K562 (cell line): ENCODE measurements at regions not wholly inside any gene's neighbourhood (a gene's known extent, or its start where the extent isn't known, plus 50 kb on each side); places are given as distances from the start of the nearest gene placed in this dataset.
A peak's percentile ranks its signal among the peaks of the same experiment; 100 is the strongest.

ENCODE experiments used
- ATAC-seq: fragments of 200-7000 bp; cut with Tn5 transposase; 3 replicates; pipeline ENCODE4 v1.9.1; 2020; ENCODE audit warnings: moderate library complexity
- BruUV-seq: library from RNA; stranded (reverse); fragments of 400-500 nt; replicated peaks from 2 replicates; lab custom pipeline; 2021; lab: Mats Ljungman, UMichigan
- CTCF ChIA-PET: fragments of 300-600 bp; formaldehyde crosslinking; extraction: SDS; loops from one replicate; lab custom pipeline; 2021; ENCODE audit warnings: low intra/inter-chr PET ratio; lab: Yijun Ruan, JAX
- POLR2A ChIA-PET: fragments of 300-600, 350-650 bp; sonication (Branson Sonifier 250); formaldehyde crosslinking; extraction: SDS; loops from one replicate; lab custom pipeline; 2021; ENCODE audit warnings: antibody characterized with exemption, inconsistent platforms; lab: Yijun Ruan, JAX
- DNase-seq, 4 experiments: peaks; one replicate each; pipeline versions ENCODE4 v3.0.0 to v3.0.0-alpha.2; 2011 to 2018; ENCODE audit warnings: low spot score in 3 of 4, mixed read lengths in 3 of 4; ENCODE audit errors: extremely low read depth in 1 of 4
- FAIRE-seq: peaks from 2 replicates; lab custom pipeline; 2011; peaks lifted over from hg19 to GRCh38; lab: Jason Lieb, UNC
- H2AFZ ChIP-seq: 2 replicates; pipeline ENCODE4 v1.6.0; 2011; ENCODE audit warnings: low read depth, low read length, control low read depth, inconsistent platforms
- H3K27ac ChIP-seq: fragments of 200-600 bp; 3 replicates; pipeline ENCODE4 v1.8.0; 2011; ENCODE audit warnings: low read depth, mild to moderate bottlenecking, control low read depth, inconsistent platforms, low read length, moderate library complexity, mixed read lengths; ENCODE audit errors: extremely low read depth
- H3K27me3 ChIP-seq, 2 experiments: fragments of 300-600 bp in 1 of 2; 2 replicates in 1 of 2; 3 replicates in 1 of 2; pipeline versions ENCODE4 v1.6.0 to v1.8.0; 2011; ENCODE audit warnings: inconsistent platforms in 2 of 2, low read length in 2 of 2, mild to moderate bottlenecking in 1 of 2, mixed read lengths in 1 of 2, moderate library complexity in 1 of 2; ENCODE audit not compliant: control insufficient read depth in 2 of 2, insufficient read depth in 2 of 2
- H3K36me3 ChIP-seq: fragments of 300-600 bp; 3 replicates; pipeline ENCODE4 v1.8.0; 2011; ENCODE audit warnings: mild to moderate bottlenecking, low read length, inconsistent platforms; ENCODE audit not compliant: control insufficient read depth, insufficient read depth
- H3K4me1 ChIP-seq, 2 experiments: fragments of 200-600 bp in 1 of 2; replicated peaks in 1 of 2; 2 replicates in 1 of 2; 3 replicates in 1 of 2; pipeline versions ENCODE4 v1.5.1 to v1.8.0; 2011; ENCODE audit warnings: inconsistent platforms in 2 of 2, low read length in 2 of 2, mild to moderate bottlenecking in 1 of 2, mixed read lengths in 1 of 2, moderate library complexity in 1 of 2; ENCODE audit not compliant: control insufficient read depth in 2 of 2, insufficient read depth in 2 of 2
- H3K4me2 ChIP-seq: 2 replicates; pipeline ENCODE4 v1.6.1; 2011; ENCODE audit warnings: low read length, control low read depth, inconsistent platforms, mixed read lengths; ENCODE audit not compliant: insufficient read depth
- H3K4me3 ChIP-seq: fragments of 200-600 bp; sonication (generic), shearing (Covaris generic); 2 replicates; pipeline ENCODE4 v1.5.1; 2016; ENCODE audit warnings: control low read depth, inconsistent platforms
- H3K79me2 ChIP-seq: fragments of 200-600 bp; 3 replicates; pipeline ENCODE4 v1.8.0; 2011; ENCODE audit warnings: low read length, inconsistent platforms; ENCODE audit not compliant: control insufficient read depth, insufficient read depth
- H3K9ac ChIP-seq, 2 experiments: 2 replicates each; pipeline versions ENCODE4 v1.6.0 to v1.6.1; 2011; ENCODE audit warnings: low read depth in 2 of 2, low read length in 2 of 2, control low read depth in 1 of 2, inconsistent platforms in 1 of 2, mild to moderate bottlenecking in 1 of 2, mixed read lengths in 1 of 2; ENCODE audit not compliant: insufficient read depth in 1 of 2
- H3K9me1 ChIP-seq: one replicate; pipeline ENCODE4 v1.6.0; 2011; ENCODE audit warnings: inconsistent platforms, mild to moderate bottlenecking, low read length, moderate library complexity; ENCODE audit not compliant: control insufficient read depth, insufficient read depth
- H3K9me3 ChIP-seq: replicated peaks from 2 replicates; pipeline ENCODE4 v1.5.1; 2011; ENCODE audit warnings: low read depth, low read length, inconsistent platforms; ENCODE audit not compliant: control insufficient read depth, insufficient read depth
- H4K20me1 ChIP-seq: replicated peaks from 2 replicates; pipeline ENCODE4 v1.6.1; 2011; ENCODE audit warnings: low read length, inconsistent platforms, mixed read lengths; ENCODE audit not compliant: control insufficient read depth, insufficient read depth
- NCOA4 ChIP-seq: fragments of 450-650 bp; IDR thresholded peaks from 2 replicates; pipeline ENCODE4 v1.6.1; 2018; ENCODE audit warnings: mild to moderate bottlenecking; ENCODE audit not compliant: partially characterized antibody
- SPI1 ChIP-seq: IDR thresholded peaks from 2 replicates; pipeline ENCODE4 v1.6.1; 2011; ENCODE audit warnings: low read depth, low read length, control low read depth, borderline replicate concordance
- ZNF449 ChIP-seq: fragments of 250-450 bp; sonication (Bioruptor Pico); IDR thresholded peaks from 2 replicates; pipeline ENCODE4 v1.8.0; 2022; ENCODE audit warnings: moderate library complexity, mild to moderate bottlenecking, inconsistent platforms
- whole genome bisulfite sequencing: fragments of 100-300 bp; shearing (Covaris generic); methylation state at CpG from one replicate; pipeline ENCODE4 v1.1.6; 2016; ENCODE audit warnings: low coverage, mixed read lengths; ENCODE audit not compliant: insufficient coverage; ENCODE audit errors: missing lambda C conversion rate; 5-methylcytosine and 5-hydroxymethylcytosine counted together
- in situ Hi-C: fragments of 300-500 bp; cut with MboI; formaldehyde crosslinking; loops from 4 replicates; pipeline ENCODE4 v1.15.0; 2018; ENCODE audit warnings: inconsistent platforms, mixed read lengths
- intact Hi-C: fragments of 100-400 bp; cut with micrococcal nuclease; formaldehyde crosslinking; loops from 2 replicates; pipeline ENCODE4 v1.14.2; 2022

DNA sequence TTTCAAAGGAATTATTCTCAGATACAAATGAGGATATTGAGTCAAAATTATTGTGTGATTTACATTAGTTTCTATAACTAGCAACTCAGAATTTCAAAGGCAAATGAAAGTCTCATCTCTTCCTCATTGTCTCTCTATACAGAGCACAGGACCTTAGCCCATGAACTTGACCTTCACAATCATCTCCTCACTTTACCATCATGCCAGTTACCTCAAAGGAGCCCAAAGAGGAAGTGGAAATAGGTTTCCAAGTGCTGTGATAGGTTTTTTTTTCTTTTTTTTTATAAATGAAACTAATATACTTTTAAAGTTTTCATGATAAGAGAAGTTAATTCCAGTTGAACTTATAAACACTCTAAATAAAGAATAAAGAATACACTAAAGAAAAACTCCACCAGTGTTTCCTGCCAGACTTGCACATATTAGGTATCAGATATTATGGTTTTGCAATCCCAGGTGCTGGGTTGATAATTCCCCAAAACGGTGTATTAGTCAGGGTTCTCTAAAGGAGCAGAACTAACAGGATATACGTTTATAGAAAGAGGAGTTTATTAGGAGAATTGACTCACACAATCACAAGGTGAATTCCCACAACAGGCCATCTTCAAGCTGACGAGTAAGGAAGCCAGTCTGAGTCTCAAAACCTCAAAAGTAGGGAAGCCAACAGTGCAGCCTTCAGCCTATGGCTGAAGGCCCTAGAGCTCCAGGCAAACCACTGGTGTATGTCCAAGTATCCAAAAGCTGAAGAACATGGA, 50.1 kb upstream of the ADAMTS16 start:
- Histone ChIP-seq H3K27me3 (no peaks in the 10 kb centered on the region), H3K9me3 (no peaks in the 10 kb centered on the region), H2AFZ (no peak overlapping the region), H3K27ac (no peak overlapping the region), H3K4me1 (no peaks in the 10 kb centered on the region), H3K4me2 (no peak overlapping the region)
- CTCF ChIA-PET: no interaction called here
- no peak for FAIRE-seq
- no TSS peak for BruUV-seq
- ATAC-seq: no peak
- POLR2A ChIA-PET: no interaction called here
- in situ Hi-C loops: no loop called here
- TF ChIP-seq NCOA4 (no peak), SPI1 (peak; percentile 15; the same call in 1 of the 2 replicates), ZNF449 (CRISPR knock-in tag) (no peak)
- TF ChIP-seq, all 486 proteins: peak for 1
- no peaks in the 10 kb centered on the region for H4K20me1 ChIP-seq
- no peaks in the 10 kb centered on the region for H3K36me3 ChIP-seq
- H3K9ac ChIP-seq: no peak overlapping the region
- intact Hi-C loops: no loop called here
- H3K9me1 ChIP-seq: no peaks in the 10 kb centered on the region
- H3K79me2 ChIP-seq: no peaks in the 10 kb centered on the region
- H3K4me3 ChIP-seq: no peak overlapping the region
- 0% methylated on average over 3 of the region's 3 CpGs for whole genome bisulfite sequencing
- DNase-seq: no peak
